ENCODE measurements at regions not wholly inside any gene's neighbourhood (a gene's known extent, or its start where the extent isn't known, plus 50 kb on each side); places are given as distances from the start of the nearest gene placed in this dataset.

- 86 to 95% (median 94%) methylated on average over 12 of the region's 12 CpGs for WGBS, 5 donors
- TF ChIP-seq POLR2A (IDR thresholded peaks at IDR 0.05), result no peak
- TF ChIP-seq POLR2AphosphoS5 (IDR thresholded peaks at IDR 0.05), result no peak
- TF ChIP-seq, protein P1, sequence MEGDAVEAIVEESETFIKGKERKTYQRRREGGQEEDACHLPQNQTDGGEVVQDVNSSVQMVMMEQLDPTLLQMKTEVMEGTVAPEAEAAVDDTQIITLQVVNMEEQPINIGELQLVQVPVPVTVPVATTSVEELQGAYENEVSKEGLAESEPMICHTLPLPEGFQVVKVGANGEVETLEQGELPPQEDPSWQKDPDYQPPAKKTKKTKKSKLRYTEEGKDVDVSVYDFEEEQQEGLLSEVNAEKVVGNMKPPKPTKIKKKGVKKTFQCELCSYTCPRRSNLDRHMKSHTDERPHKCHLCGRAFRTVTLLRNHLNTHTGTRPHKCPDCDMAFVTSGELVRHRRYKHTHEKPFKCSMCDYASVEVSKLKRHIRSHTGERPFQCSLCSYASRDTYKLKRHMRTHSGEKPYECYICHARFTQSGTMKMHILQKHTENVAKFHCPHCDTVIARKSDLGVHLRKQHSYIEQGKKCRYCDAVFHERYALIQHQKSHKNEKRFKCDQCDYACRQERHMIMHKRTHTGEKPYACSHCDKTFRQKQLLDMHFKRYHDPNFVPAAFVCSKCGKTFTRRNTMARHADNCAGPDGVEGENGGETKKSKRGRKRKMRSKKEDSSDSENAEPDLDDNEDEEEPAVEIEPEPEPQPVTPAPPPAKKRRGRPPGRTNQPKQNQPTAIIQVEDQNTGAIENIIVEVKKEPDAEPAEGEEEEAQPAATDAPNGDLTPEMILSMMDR (IDR thresholded peaks at IDR 0.05 in 8 of 11, conservative IDR thresholded peaks at IDR 0.05 in 3 of 11), result no peak
Measured at GRCh38 chr22:48781868-48782267, 1045.8 kb downstream of the BRD1 start.

DNA sequence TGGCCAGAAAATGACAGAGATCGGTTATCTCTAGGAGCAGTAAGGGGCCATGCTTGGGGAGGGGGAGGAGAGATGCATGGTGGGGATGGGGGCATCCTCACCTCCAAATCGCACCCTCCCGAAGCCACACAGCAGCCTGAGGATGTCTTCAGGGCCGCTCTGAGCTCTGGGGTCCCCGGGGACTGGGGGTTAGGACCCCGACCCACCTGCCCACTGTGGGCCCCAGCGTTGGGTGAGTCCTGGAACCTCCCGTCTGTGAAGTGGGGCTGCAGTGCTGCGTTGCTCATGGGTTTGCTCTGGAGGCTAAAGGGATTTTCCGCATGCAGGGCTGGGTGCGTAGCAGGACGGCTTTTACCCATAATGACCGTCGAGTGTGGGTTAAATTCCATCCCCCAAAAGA lies 1046.3 kb downstream of the BRD1 start:
- Histone ChIP-seq H3K27ac (no peak overlapping the region), H3K4me1 (no peaks in the 10 kb centered on the region), H3K36me3 (no peaks in the 10 kb centered on the region), H3K4me3 (no peak overlapping the region), H3K27me3 (replicated peaks in 1 of 7) (peaks cover 0 to 33% (median 0%) of the 10 kb centered on the region in 7 donors), H3K9me3 (peaks cover 0 to 24% (median 13%) of the 10 kb centered on the region in 8 donors)
- TF ChIP-seq, protein P1 (IDR thresholded peaks at IDR 0.05 in 8 of 11, conservative IDR thresholded peaks at IDR 0.05 in 3 of 11), result no peak
- intact Hi-C loops (cut with DNase I; ENCODE audit: low total_unique reads), result no loop called here
- WGBS, 5 donors, result 88 to 92% (median 91%) methylated on average over 12 to 14 of the region's 14 CpGs
- DNase-seq, result no peak

More at GRCh38 chr22:48781868-48782267, 1045.8 kb downstream of the BRD1 start:
- no peaks in the 10 kb centered on the region for H3K4me1 ChIP-seq
- no peak for DNase-seq
- peaks cover 0 to 19% (median 8%) of the 10 kb centered on the region in 8 donors for H3K9me3 ChIP-seq
- intact Hi-C loops (cut with DNase I; ENCODE audit: low total_unique reads), result no loop called here
- no peak overlapping the region for H3K27ac ChIP-seq
- no peaks in the 10 kb centered on the region for H3K36me3 ChIP-seq
- no peak overlapping the region for H3K4me3 ChIP-seq
- peaks cover 0 to 35% (median 0%) of the 10 kb centered on the region in 7 donors for H3K27me3 ChIP-seq (replicated peaks in 1 of 7)

DNA sequence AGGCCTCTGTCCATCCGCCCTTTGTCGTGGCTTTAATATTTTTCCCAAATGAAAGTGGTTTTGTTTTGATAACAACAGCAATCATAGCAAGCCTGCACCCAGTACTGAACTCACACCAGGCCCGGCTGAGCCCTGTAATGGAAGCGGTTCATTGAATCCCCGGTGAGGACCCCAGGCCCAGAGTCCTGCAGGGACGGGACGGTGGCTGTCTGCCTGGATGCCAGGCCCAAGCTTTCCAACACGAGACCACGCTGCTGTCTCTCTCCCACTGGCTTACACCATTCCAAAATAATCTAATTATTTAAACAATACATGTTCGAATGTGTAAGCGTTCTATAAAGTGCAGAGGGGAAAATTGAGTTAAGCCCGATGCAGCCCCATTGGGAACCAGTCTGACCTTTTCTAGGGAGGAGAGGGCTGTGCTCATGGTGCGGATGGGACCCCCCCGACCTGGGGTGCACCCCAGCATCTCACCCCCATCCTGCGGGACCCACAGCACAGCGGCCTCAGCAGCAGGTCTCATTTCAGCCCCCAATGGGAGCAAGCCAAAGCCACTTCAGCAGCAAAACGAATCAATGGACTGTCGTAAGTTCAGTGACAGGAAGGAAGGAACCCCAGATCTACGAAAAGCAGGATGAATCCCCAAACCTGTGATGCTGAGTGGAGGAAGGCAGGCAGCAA lies 1046.9 kb downstream of the BRD1 start:
- intact Hi-C loops (cut with DNase I; ENCODE audit: low total_unique reads), result no loop called here
- H3K9me3 ChIP-seq, result peaks cover 0 to 30% (median 18%) of the 10 kb centered on the region in 8 donors
- no peak overlapping the region for H3K27ac ChIP-seq
- H3K4me3 ChIP-seq, result no peak overlapping the region
- TF ChIP-seq POLR2AphosphoS5 (IDR thresholded peaks at IDR 0.05), result no peak
- H3K4me1 ChIP-seq, result no peaks in the 10 kb centered on the region
- no peak for DNase-seq
- WGBS, 5 donors, result 76 to 86% (median 82%) methylated on average over 19 of the region's 19 CpGs
- H3K36me3 ChIP-seq, result no peaks in the 10 kb centered on the region
- H3K27me3 ChIP-seq (replicated peaks in 1 of 7), result peaks cover 0 to 31% (median 0%) of the 10 kb centered on the region in 7 donors

GRCh38 chr22:48779661-48780596 lies 1047.7 kb downstream of the BRD1 start:
- TF ChIP-seq, protein P1 (IDR thresholded peaks at IDR 0.05 in 8 of 11, conservative IDR thresholded peaks at IDR 0.05 in 3 of 11), result no peak
- TF ChIP-seq POLR2A (IDR thresholded peaks at IDR 0.05) (no peak), POLR2AphosphoS5 (IDR thresholded peaks at IDR 0.05) (no peak)
- no peak for DNase-seq
- Histone ChIP-seq H3K27ac (no peak overlapping the region), H3K9me3 (peaks cover 0 to 30% (median 18%) of the 10 kb centered on the region in 8 donors), H3K36me3 (no peaks in the 10 kb centered on the region), H3K4me3 (no peak overlapping the region), H3K27me3 (replicated peaks in 1 of 7) (peaks cover 0 to 31% (median 0%) of the 10 kb centered on the region in 7 donors), H3K4me1 (no peaks in the 10 kb centered on the region)
- intact Hi-C loops (cut with DNase I; ENCODE audit: low total_unique reads), result no loop called here
- 79 to 89% (median 86%) methylated on average over 21 to 29 of the region's 29 CpGs for whole genome bisulfite sequencing, 5 donors

Measured in spleen (tissue), 11 donors.